Lung (tissue), 11 donors: ENCODE measurements at regions not wholly inside any gene's neighbourhood (a gene's known extent, or its start where the extent isn't known, plus 50 kb on each side); places are given as distances from the start of the nearest gene placed in this dataset.

ENCODE experiments used
- ATAC-seq: fragments of 200-7000 bp; cut with Tn5 transposase; one replicate; pipeline ENCODE4 v1.9.1; 2020; ENCODE audit warnings: moderate number of reproducible peaks; ENCODE audit not compliant: insufficient read depth, low FRiP score
- DNase-seq, 3 donors: peaks; one replicate each; pipeline ENCODE4 v3.0.0-alpha.2; 2013 to 2017
- H3K27ac ChIP-seq, 2 donors: one replicate each; pipeline ENCODE4 v1.5.1; 2013; ENCODE audit warnings: mild to moderate bottlenecking in 2 of 2, moderate library complexity in 2 of 2, control low read depth in 1 of 2, inconsistent platforms in 1 of 2, low read depth in 1 of 2, low read length in 1 of 2
- H3K27me3 ChIP-seq, 3 donors: one replicate each; pipeline ENCODE4 v1.5.1; 2013; ENCODE audit warnings: low read length in 2 of 3; ENCODE audit not compliant: control insufficient read depth in 3 of 3, insufficient read depth in 3 of 3
- H3K36me3 ChIP-seq, 4 donors: one replicate each; pipeline ENCODE4 v1.5.1; 2013; ENCODE audit warnings: low read length in 4 of 4, mild to moderate bottlenecking in 1 of 4, moderate library complexity in 1 of 4; ENCODE audit not compliant: control insufficient read depth in 4 of 4, insufficient read depth in 4 of 4
- H3K4me1 ChIP-seq, 5 donors: one replicate each; pipeline ENCODE4 v1.5.1; 2013; ENCODE audit warnings: low read length in 5 of 5, mild to moderate bottlenecking in 2 of 5, moderate library complexity in 1 of 5; ENCODE audit not compliant: control insufficient read depth in 5 of 5, insufficient read depth in 5 of 5
- H3K4me3 ChIP-seq: one replicate; pipeline ENCODE4 v1.5.1; 2013; ENCODE audit warnings: mild to moderate bottlenecking, control low read depth, moderate library complexity
- H3K9ac ChIP-seq, 2 donors: one replicate each; pipeline ENCODE4 v1.5.1; 2013; ENCODE audit warnings: low read length in 2 of 2, control low read depth in 1 of 2; ENCODE audit not compliant: insufficient read depth in 1 of 2
- H3K9me3 ChIP-seq, 4 donors: one replicate each; pipeline ENCODE4 v1.5.1; 2013; ENCODE audit warnings: low read length in 3 of 4, mild to moderate bottlenecking in 1 of 4, moderate library complexity in 1 of 4; ENCODE audit not compliant: control insufficient read depth in 4 of 4, insufficient read depth in 3 of 4
- WGBS, 2 donors: extraction: QIAGEN DNeasy Blood & Tissue Kit; methylation state at CpG; one replicate each; pipeline ENCODE4 v1.1.7; 2013; 5-methylcytosine and 5-hydroxymethylcytosine counted together
- TF ChIP-seq, protein P1 (sequence below): IDR thresholded peaks from 2 replicates; pipeline ENCODE4 v1.5.1; 2012; ENCODE audit warnings: mild to moderate bottlenecking; ENCODE audit errors: control extremely low read depth, extremely low read depth
- donor health status: control.
- donor health status: control.
- donor health status: Bipolar disorder and iron deficiency.
- donor health status: healthy.
- donor health status: DM: yes; HTN: yes; CAD: no.

DNA sequence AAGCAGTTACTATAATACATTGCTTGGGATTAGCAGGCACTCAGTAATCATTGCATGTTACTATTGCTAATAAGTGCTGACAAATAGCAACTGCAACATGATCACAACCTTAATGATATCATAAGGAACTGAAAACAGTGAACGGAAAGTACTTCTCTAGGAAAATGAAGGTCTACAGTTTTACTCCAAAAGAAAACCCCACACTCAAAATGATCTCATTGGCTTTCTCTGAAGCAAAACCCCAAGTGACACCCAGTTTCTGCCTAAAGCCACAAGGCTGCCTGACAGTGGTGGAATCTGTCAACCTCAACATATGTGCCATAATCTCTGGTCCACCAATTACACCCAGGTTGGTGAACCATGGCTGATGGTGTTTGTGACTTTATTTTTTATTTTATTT lies 137.6 kb downstream of the PTGER3 start:
- Histone ChIP-seq H3K27ac (no peak overlapping the region), H3K9me3 (peaks cover 0 to 2% (median 0%) of the 10 kb centered on the region in 4 donors), H3K4me3 (no peak overlapping the region), H3K36me3 (no peaks in the 10 kb centered on the region), H3K4me1 (peaks cover 0 to 4% (median 0%) of the 10 kb centered on the region in 5 donors), H3K27me3 (no peaks in the 10 kb centered on the region), H3K9ac (no peak overlapping the region)
- no peak for ATAC-seq
- TF ChIP-seq, protein P1, sequence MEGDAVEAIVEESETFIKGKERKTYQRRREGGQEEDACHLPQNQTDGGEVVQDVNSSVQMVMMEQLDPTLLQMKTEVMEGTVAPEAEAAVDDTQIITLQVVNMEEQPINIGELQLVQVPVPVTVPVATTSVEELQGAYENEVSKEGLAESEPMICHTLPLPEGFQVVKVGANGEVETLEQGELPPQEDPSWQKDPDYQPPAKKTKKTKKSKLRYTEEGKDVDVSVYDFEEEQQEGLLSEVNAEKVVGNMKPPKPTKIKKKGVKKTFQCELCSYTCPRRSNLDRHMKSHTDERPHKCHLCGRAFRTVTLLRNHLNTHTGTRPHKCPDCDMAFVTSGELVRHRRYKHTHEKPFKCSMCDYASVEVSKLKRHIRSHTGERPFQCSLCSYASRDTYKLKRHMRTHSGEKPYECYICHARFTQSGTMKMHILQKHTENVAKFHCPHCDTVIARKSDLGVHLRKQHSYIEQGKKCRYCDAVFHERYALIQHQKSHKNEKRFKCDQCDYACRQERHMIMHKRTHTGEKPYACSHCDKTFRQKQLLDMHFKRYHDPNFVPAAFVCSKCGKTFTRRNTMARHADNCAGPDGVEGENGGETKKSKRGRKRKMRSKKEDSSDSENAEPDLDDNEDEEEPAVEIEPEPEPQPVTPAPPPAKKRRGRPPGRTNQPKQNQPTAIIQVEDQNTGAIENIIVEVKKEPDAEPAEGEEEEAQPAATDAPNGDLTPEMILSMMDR, result no peak
- DNase-seq, result no peak
- 59 to 74% methylated on average over 1 of the region's 1 CpG for WGBS, 2 donors

DNA sequence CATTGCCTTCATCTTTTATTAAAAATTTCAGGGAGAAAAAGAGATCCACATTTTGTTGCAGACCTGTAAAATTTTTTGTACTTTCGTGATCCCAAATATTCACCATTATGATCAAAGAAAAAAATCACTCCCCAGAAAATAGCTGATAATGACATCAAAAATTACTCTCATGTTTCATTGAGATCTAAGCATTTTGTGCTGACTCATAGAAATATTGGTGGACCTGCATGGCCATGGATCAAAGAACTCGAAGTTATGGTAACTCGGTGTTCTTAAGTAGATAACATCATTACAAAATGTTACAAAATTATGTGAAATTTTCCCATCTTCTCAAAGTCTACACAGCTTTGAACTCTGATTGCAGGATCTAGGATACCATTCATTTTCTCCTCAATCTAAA lies 135.8 kb downstream of the PTGER3 start:
- Histone ChIP-seq H3K27ac (no peak overlapping the region), H3K9ac (no peak overlapping the region), H3K36me3 (no peaks in the 10 kb centered on the region), H3K9me3 (no peaks in the 10 kb centered on the region), H3K4me1 (peaks cover 0 to 9% (median 2%) of the 10 kb centered on the region in 5 donors), H3K4me3 (no peak overlapping the region), H3K27me3 (no peaks in the 10 kb centered on the region)
- TF ChIP-seq, protein P1, result no peak
- 80 to 93% methylated on average over 3 of the region's 3 CpGs for WGBS, 2 donors
- DNase-seq, result no peak
- ATAC-seq, result no peak

DNA sequence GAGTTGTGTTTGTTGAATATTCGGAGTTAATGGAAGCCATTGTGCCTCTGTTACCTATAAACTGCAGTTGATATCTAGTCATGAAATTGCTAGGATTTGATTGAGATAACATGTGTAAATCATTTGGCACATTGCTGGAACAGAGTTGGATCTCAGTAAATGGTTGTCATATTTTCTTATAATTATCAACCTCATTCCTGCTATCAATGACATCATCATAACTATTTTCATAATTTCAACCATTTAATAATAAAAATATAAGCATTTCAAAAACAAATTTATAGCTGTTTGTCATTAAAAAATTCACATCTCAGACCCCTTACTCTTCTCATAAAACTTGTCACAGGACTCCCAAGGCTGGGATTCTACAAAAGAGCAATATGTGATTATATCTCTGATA lies 133.4 kb downstream of the PTGER3 start:
- TF ChIP-seq, protein P1, result no peak
- 96% methylated on average over 1 of the region's 1 CpG for WGBS, 2 donors
- Histone ChIP-seq H3K27me3 (no peaks in the 10 kb centered on the region), H3K27ac (no peak overlapping the region), H3K9me3 (no peaks in the 10 kb centered on the region), H3K4me3 (no peak overlapping the region), H3K36me3 (no peaks in the 10 kb centered on the region), H3K9ac (no peak overlapping the region), H3K4me1 (peaks cover 0 to 9% (median 2%) of the 10 kb centered on the region in 5 donors)
- DNase-seq, result no peak
- no peak for ATAC-seq
